ENCODE measurements at regions not wholly inside any gene's neighbourhood (a gene's known extent, or its start where the extent isn't known, plus 50 kb on each side); places are given as distances from the start of the nearest gene placed in this dataset.

GRCh38 chr2:226618875-226619605 lies 180.6 kb downstream of the IRS1 start (continued):
- peak; percentile 97 for TF ChIP-seq RXRB (CRISPR knock-in tag; IDR thresholded peaks at IDR 0.05; ENCODE audit: borderline replicate concordance)
- TF ChIP-seq HMG20A (CRISPR knock-in tag; IDR thresholded peaks at IDR 0.05; ENCODE audit: borderline replicate concordance): peak; percentile 98
- no peak for TF ChIP-seq SOX6 (IDR thresholded peaks at IDR 0.05)
- peak; percentile 96 for TF ChIP-seq SOX6 (CRISPR knock-in tag; IDR thresholded peaks at IDR 0.05)
- TF ChIP-seq SATB2 (CRISPR knock-in tag; IDR thresholded peaks at IDR 0.05): 0 out of 2 replicates have a peak, but pooled peaks have one; percentile 51
- TF ChIP-seq ZNF335 (CRISPR knock-in tag; IDR thresholded peaks at IDR 0.05): 0 out of 2 replicates have a peak, but pooled peaks have one; percentile 24
- peak; percentile 92 for TF ChIP-seq TARDBP (CRISPR knock-in tag; IDR thresholded peaks at IDR 0.05)
- TF ChIP-seq, protein P1, sequence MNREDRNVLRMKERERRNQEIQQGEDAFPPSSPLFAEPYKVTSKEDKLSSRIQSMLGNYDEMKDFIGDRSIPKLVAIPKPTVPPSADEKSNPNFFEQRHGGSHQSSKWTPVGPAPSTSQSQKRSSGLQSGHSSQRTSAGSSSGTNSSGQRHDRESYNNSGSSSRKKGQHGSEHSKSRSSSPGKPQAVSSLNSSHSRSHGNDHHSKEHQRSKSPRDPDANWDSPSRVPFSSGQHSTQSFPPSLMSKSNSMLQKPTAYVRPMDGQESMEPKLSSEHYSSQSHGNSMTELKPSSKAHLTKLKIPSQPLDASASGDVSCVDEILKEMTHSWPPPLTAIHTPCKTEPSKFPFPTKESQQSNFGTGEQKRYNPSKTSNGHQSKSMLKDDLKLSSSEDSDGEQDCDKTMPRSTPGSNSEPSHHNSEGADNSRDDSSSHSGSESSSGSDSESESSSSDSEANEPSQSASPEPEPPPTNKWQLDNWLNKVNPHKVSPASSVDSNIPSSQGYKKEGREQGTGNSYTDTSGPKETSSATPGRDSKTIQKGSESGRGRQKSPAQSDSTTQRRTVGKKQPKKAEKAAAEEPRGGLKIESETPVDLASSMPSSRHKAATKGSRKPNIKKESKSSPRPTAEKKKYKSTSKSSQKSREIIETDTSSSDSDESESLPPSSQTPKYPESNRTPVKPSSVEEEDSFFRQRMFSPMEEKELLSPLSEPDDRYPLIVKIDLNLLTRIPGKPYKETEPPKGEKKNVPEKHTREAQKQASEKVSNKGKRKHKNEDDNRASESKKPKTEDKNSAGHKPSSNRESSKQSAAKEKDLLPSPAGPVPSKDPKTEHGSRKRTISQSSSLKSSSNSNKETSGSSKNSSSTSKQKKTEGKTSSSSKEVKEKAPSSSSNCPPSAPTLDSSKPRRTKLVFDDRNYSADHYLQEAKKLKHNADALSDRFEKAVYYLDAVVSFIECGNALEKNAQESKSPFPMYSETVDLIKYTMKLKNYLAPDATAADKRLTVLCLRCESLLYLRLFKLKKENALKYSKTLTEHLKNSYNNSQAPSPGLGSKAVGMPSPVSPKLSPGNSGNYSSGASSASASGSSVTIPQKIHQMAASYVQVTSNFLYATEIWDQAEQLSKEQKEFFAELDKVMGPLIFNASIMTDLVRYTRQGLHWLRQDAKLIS (CRISPR knock-in tag; IDR thresholded peaks at IDR 0.05): peak; percentile 72; the same call in 1 of the 2 replicates
- peak; percentile 69; the same call in 1 of the 2 replicates for TF ChIP-seq ZNF747 (CRISPR knock-in tag; IDR thresholded peaks at IDR 0.05; ENCODE audit: borderline replicate concordance)
- TF ChIP-seq ZKSCAN8 (CRISPR knock-in tag; IDR thresholded peaks at IDR 0.05; ENCODE audit: borderline replicate concordance): peak; percentile 88; the same call in 1 of the 2 replicates
- 0 out of 2 replicates have a peak, but pooled peaks have one; percentile 25 for TF ChIP-seq SRF (IDR thresholded peaks at IDR 0.05; ENCODE audit: low read depth, low read length)
- no peak for TF ChIP-seq ZNF543 (CRISPR knock-in tag; IDR thresholded peaks at IDR 0.05)
- peak; percentile 91 for TF ChIP-seq ZNF792 (CRISPR knock-in tag; IDR thresholded peaks at IDR 0.05)
- TF ChIP-seq KIAA2018 (CRISPR knock-in tag; IDR thresholded peaks at IDR 0.05; ENCODE audit: borderline replicate concordance): no peak
